ENCODE measurements at regions not wholly inside any gene's neighbourhood (a gene's known extent, or its start where the extent isn't known, plus 50 kb on each side); places are given as distances from the start of the nearest gene placed in this dataset.

DNA sequence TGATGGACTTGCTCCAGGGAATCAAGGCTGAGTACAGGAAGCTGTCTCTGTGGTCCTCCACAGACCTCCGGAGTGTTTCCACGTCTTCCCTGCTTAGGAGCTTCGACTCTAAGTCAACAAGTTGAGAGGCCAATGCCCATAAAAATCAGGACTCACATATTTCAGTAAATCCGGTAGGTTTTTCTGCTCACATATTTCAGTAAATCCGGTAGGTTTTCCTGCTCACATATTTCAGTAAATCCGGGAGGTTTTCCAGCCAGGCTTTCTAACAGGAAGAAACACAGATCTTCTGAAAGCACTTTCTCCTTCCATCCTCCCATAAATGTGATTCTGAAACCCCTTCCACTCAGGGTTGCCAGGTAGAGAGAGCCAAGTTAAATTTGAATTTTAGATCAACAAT, 340.1 kb upstream of the SHH start:
- Histone ChIP-seq H3K4me3 (no peak overlapping the region), H3K4me1 (no peaks in the 10 kb centered on the region), H3K9me3 (no peaks in the 10 kb centered on the region), H3K27ac (no peak overlapping the region), H3K36me3 (no peaks in the 10 kb centered on the region), H3K27me3 (no peaks in the 10 kb centered on the region)
- no peak for DNase-seq
- TF ChIP-seq, protein P1, sequence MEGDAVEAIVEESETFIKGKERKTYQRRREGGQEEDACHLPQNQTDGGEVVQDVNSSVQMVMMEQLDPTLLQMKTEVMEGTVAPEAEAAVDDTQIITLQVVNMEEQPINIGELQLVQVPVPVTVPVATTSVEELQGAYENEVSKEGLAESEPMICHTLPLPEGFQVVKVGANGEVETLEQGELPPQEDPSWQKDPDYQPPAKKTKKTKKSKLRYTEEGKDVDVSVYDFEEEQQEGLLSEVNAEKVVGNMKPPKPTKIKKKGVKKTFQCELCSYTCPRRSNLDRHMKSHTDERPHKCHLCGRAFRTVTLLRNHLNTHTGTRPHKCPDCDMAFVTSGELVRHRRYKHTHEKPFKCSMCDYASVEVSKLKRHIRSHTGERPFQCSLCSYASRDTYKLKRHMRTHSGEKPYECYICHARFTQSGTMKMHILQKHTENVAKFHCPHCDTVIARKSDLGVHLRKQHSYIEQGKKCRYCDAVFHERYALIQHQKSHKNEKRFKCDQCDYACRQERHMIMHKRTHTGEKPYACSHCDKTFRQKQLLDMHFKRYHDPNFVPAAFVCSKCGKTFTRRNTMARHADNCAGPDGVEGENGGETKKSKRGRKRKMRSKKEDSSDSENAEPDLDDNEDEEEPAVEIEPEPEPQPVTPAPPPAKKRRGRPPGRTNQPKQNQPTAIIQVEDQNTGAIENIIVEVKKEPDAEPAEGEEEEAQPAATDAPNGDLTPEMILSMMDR (IDR thresholded peaks at IDR 0.05) = no peak
- intact Hi-C loops (cut with DNase I; ENCODE audit: low total_unique reads) = no loop called here

DNA sequence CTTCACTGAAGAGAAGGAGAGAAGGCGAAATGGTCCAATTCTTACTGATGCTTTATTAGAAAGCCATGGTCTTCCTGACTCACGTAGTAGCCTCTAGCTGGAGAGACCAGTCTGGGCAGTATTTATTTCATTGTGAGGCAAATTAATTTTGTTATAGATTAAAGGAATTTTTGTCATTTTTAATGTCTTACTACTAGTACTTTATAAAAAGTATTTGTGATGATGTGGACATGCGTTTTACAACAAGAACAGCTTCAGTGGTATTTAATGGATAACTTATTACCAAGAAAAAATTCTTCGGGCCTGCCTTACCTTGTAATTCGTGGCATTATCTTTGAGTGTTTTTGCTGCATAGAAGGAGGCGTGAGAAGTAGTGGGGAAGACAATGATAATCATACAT, 339.4 kb upstream of the SHH start:
- TF ChIP-seq, protein P1 (IDR thresholded peaks at IDR 0.05) = no peak
- H3K4me1 ChIP-seq = no peaks in the 10 kb centered on the region
- no peak for DNase-seq
- H3K36me3 ChIP-seq = no peaks in the 10 kb centered on the region
- no peak overlapping the region for H3K4me3 ChIP-seq
- no peaks in the 10 kb centered on the region for H3K9me3 ChIP-seq
- intact Hi-C loops (cut with DNase I; ENCODE audit: low total_unique reads) = no loop called here
- no peaks in the 10 kb centered on the region for H3K27me3 ChIP-seq
- H3K27ac ChIP-seq = no peak overlapping the region

DNA sequence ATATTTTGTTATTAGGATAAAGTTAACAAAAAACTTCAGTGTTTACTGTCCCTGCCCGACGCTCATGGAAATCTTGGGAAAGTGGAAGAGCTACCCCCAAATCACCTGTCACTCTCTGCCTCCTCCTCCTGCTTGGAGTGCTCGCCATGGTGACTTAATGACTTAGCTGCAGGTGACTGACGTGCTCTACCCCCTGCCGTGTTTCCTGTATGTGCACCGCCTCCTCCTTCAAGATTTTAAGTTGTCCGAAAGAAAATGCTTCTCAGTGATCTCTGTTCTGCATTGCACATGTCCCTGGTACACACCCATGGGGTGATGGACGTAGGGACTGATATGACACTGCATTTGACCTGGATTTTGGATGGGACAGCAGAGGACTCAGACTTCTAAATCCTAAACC, 338.8 kb upstream of the SHH start:
- TF ChIP-seq, protein P1 (IDR thresholded peaks at IDR 0.05) = no peak
- Histone ChIP-seq H3K4me3 (no peak overlapping the region), H3K27ac (no peak overlapping the region), H3K9me3 (no peaks in the 10 kb centered on the region), H3K4me1 (no peaks in the 10 kb centered on the region), H3K27me3 (no peaks in the 10 kb centered on the region), H3K36me3 (no peaks in the 10 kb centered on the region)
- intact Hi-C loops (cut with DNase I; ENCODE audit: low total_unique reads) = no loop called here
- DNase-seq = no peak

DNA sequence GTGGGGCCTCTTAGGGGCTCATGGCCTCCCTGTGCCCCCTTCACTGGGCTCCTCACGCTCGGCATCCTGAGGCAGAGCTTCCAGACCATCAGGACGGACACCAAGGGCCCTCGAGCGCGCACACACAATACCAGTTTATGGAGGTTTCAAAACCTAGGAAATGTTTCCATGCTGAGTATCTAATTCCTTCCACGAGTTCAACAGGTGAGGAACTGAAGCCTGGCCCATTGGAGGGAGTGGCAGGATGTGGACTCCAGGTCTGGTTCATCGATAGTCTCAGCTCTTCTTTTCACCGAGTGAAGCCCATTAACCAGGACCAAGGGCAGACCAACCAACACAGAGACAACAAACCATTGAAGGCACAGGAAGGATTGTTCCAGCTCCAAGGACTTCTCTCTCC, 336.7 kb upstream of the SHH start:
- Histone ChIP-seq H3K4me1 (no peaks in the 10 kb centered on the region), H3K9me3 (no peaks in the 10 kb centered on the region), H3K27me3 (no peaks in the 10 kb centered on the region), H3K27ac (no peak overlapping the region), H3K4me3 (no peak overlapping the region), H3K36me3 (no peaks in the 10 kb centered on the region)
- intact Hi-C loops (cut with DNase I; ENCODE audit: low total_unique reads) = no loop called here
- no peak for DNase-seq
- TF ChIP-seq, protein P1 (IDR thresholded peaks at IDR 0.05) = no peak

DNA sequence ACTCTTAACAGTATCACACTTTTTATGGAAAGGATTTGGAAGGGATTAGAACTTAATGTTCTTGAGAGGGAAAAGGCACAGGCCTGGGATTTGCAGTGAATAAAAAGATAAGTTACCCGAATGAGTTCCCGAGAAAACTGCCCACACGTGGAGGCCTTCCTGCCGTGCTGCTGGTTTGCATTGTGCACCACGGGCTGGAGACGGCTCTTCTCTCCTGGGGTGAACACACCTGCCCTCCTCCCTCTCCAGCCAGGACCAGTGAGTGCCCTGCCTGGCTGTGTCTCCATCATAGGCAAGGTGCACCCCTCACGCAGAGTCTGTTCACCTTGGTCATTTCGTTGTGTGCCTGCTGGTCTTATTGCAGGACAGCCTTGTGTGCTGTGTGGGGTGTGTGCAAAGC, 336.3 kb upstream of the SHH start:
- intact Hi-C loops (cut with DNase I; ENCODE audit: low total_unique reads) = no loop called here
- TF ChIP-seq, protein P1 (IDR thresholded peaks at IDR 0.05) = no peak
- H3K4me3 ChIP-seq = no peak overlapping the region
- H3K27me3 ChIP-seq = no peaks in the 10 kb centered on the region
- no peak for DNase-seq
- no peaks in the 10 kb centered on the region for H3K36me3 ChIP-seq
- no peaks in the 10 kb centered on the region for H3K4me1 ChIP-seq
- no peak overlapping the region for H3K27ac ChIP-seq
- no peaks in the 10 kb centered on the region for H3K9me3 ChIP-seq

DNA sequence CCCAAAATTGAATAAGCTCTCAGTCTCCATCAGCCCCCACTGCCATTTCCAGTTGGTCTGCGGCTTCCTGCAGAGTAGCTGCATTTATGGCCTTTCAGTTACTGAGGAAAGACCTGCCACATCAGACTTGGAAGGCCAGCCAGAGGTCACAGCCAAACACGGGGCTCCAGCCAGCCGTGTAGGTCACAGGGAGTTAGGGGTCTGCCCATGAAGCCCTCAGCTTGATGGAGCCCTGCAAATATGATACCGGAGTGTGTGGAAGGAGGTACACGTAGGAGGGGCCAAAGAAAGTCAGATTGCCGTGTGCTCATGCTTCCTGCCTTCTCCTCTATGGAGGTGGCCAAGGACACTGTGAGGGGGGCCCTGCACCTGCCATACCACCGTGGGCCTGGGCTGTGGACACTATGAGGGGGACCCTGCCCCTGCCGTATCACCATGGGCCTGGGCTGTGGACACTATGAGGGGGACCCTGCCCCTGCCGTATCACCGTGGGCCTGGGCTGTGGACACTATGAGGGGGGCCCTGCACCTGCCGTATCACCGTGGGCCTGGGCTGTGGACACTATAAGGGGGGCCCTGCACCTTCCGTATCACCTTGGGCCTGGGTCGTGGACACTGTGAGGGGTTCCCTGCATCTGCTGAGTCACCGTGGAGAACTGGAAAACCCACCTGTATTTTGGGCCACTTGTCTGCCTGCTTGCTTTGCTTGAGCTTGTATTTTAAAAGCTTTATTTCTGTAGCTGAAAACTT, 335.7 kb upstream of the SHH start:
- TF ChIP-seq, protein P1 (IDR thresholded peaks at IDR 0.05) = no peak
- no peak for DNase-seq
- no peak overlapping the region for H3K27ac ChIP-seq
- H3K36me3 ChIP-seq = no peaks in the 10 kb centered on the region
- H3K4me1 ChIP-seq = no peaks in the 10 kb centered on the region
- intact Hi-C loops (cut with DNase I; ENCODE audit: low total_unique reads) = no loop called here
- no peaks in the 10 kb centered on the region for H3K27me3 ChIP-seq
- H3K9me3 ChIP-seq = no peaks in the 10 kb centered on the region
- no peak overlapping the region for H3K4me3 ChIP-seq
